H1 (cell line): ENCODE measurements at regions not wholly inside any gene's neighbourhood (a gene's known extent, or its start where the extent isn't known, plus 50 kb on each side); places are given as distances from the start of the nearest gene placed in this dataset.

ENCODE experiments used
- ATF3 ChIP-seq: IDR thresholded peaks from 2 replicates; pipeline ENCODE4 v1.6.1; 2011; ENCODE audit warnings: low read depth, mild to moderate bottlenecking, low read length; ENCODE audit not compliant: insufficient read depth
- CHD2 ChIP-seq: IDR thresholded peaks from 2 replicates; pipeline ENCODE4 v1.6.1; 2012; ENCODE audit warnings: low read length, improper control_type of control experiment
- CTCF ChIP-seq, 3 experiments: IDR thresholded peaks; 1 replicate in 2 of 3; 2 replicates in 1 of 3; pipeline versions ENCODE4 v1.5.1 to v1.6.1; 2011; ENCODE audit warnings: low read length in 3 of 3, mild to moderate bottlenecking in 3 of 3, inconsistent platforms in 2 of 3, low read depth in 1 of 3, moderate library complexity in 1 of 3; ENCODE audit not compliant: insufficient read depth in 1 of 3; ENCODE audit errors: control extremely low read depth in 1 of 3
- E2F6 ChIP-seq: IDR thresholded peaks from 2 replicates; pipeline ENCODE4 v1.6.1; 2012; ENCODE audit warnings: inconsistent platforms
- HDAC2 ChIP-seq, 2 experiments: fragments of 300-600 bp in 1 of 2; sonication (generic) in 1 of 2; IDR thresholded peaks; 2 replicates each; pipeline ENCODE4 v1.6.1; 2011 to 2012; ENCODE audit warnings: low read depth in 2 of 2, low read length in 2 of 2, mild to moderate bottlenecking in 2 of 2, moderate library complexity in 2 of 2, borderline replicate concordance in 1 of 2, inconsistent platforms in 1 of 2
- POLR2A ChIP-seq, 2 experiments: IDR thresholded peaks; 1 replicate in 1 of 2; 2 replicates in 1 of 2; pipeline ENCODE4 v1.6.1; 2011; ENCODE audit warnings: low read depth in 2 of 2, low read length in 2 of 2, mild to moderate bottlenecking in 2 of 2; ENCODE audit errors: control extremely low read depth in 1 of 2
- RAD21 ChIP-seq, 2 experiments: IDR thresholded peaks in 1 of 2; conservative IDR thresholded peaks in 1 of 2; 2 replicates each; pipeline ENCODE4 v1.6.1; 2011; ENCODE audit warnings: low read depth in 2 of 2, low read length in 2 of 2, improper control_type of control experiment in 1 of 2, inconsistent platforms in 1 of 2, mild to moderate bottlenecking in 1 of 2, moderate library complexity in 1 of 2
- SIX5 ChIP-seq: IDR thresholded peaks from 2 replicates; pipeline ENCODE4 v1.6.1; 2011; ENCODE audit warnings: mild to moderate bottlenecking, low read depth, low read length
- YY1 ChIP-seq: IDR thresholded peaks from 2 replicates; pipeline ENCODE4 v1.6.1; 2011; ENCODE audit warnings: low read depth, mild to moderate bottlenecking, low read length

- TF ChIP-seq CTCF (IDR thresholded peaks at IDR 0.05; ENCODE audit: control extremely low read depth in 1 of 3, insufficient read depth in 1 of 3, low read depth in 1 of 3, low read length in 3 of 3) = no peak
- no peak for TF ChIP-seq RAD21 (IDR thresholded peaks at IDR 0.05 in 1 of 2, conservative IDR thresholded peaks at IDR 0.05 in 1 of 2; ENCODE audit: low read depth in 2 of 2, low read length in 2 of 2)
- TF ChIP-seq ATF3 = no peak
- no peak for TF ChIP-seq POLR2A (IDR thresholded peaks at IDR 0.05; ENCODE audit: control extremely low read depth in 1 of 2, low read depth in 2 of 2, low read length in 2 of 2)
- no peak for TF ChIP-seq HDAC2 (IDR thresholded peaks at IDR 0.05; ENCODE audit: borderline replicate concordance in 1 of 2, low read depth in 2 of 2, low read length in 2 of 2)
- no peak for TF ChIP-seq SIX5
- no peak for TF ChIP-seq YY1
- TF ChIP-seq E2F6 = no peak
- TF ChIP-seq CHD2 = no peak
These were observed 428.6 kb downstream of the TFAP2A start for GRCh38 chr6:9986273-9986672.
